ENCODE measurements at regions not wholly inside any gene's neighbourhood (a gene's known extent, or its start where the extent isn't known, plus 50 kb on each side); places are given as distances from the start of the nearest gene placed in this dataset.

GRCh38 chr7:42461537-42461936, 224.5 kb upstream of the GLI3 start:
- Mint-ChIP-seq H3K27me3 (no peaks in the 10 kb centered on the region), H3K4me1 (no peaks in the 10 kb centered on the region), H3K27ac (no peak overlapping the region), H3K36me3 (ENCODE audit: low read depth) (no peaks in the 10 kb centered on the region), H3K9me3 (peaks cover 2% of the 10 kb centered on the region), H3K4me3 (no peak overlapping the region)
- ChIA-PET CTCF (no interaction called here), POLR2A (no interaction called here)
- ATAC-seq (ENCODE audit: low read depth) = no peak
- intact Hi-C loops (cut with micrococcal nuclease) = no loop called here
- TF ChIP-seq CTCF (IDR thresholded peaks at IDR 0.05) = no peak
- DNase-seq = no peak

DNA sequence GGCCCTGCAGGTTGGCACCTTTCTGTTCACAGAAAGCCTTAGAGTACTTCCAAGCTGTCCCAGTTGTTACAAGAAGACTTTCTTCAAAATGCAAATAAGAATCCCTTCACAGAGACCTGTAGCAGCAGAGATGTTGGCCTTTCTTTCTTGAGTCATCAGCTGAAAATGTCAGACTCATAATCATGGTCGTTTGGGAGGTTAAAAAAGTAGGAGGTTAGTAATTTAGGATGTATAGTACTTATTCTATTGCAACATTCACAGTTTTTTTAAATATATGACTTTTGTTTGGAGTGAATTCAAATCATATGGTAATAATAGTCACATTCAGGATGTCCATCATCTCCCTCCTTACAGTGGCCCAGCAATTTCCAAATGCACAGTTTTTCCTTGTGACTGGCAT, 223.9 kb upstream of the GLI3 start:
- no peak for TF ChIP-seq CTCF (IDR thresholded peaks at IDR 0.05)
- ChIA-PET POLR2A (no interaction called here), CTCF (no interaction called here)
- H3K9me3 Mint-ChIP-seq = peaks cover 2% of the 10 kb centered on the region
- H3K4me3 Mint-ChIP-seq = no peak overlapping the region
- ATAC-seq (ENCODE audit: low read depth) = no peak
- H3K27ac Mint-ChIP-seq = no peak overlapping the region
- intact Hi-C loops (cut with micrococcal nuclease) = no loop called here
- no peak for DNase-seq
- H3K27me3 Mint-ChIP-seq = peaks cover under 1% of the 10 kb centered on the region
- no peaks in the 10 kb centered on the region for H3K4me1 Mint-ChIP-seq
- H3K36me3 Mint-ChIP-seq (ENCODE audit: low read depth) = no peaks in the 10 kb centered on the region

- no peak overlapping the region for H3K27ac Mint-ChIP-seq
- no peak for TF ChIP-seq CTCF (IDR thresholded peaks at IDR 0.05)
- H3K4me3 Mint-ChIP-seq = no peak overlapping the region
- ChIA-PET POLR2A (no interaction called here), CTCF (no interaction called here)
- no peaks in the 10 kb centered on the region for H3K36me3 Mint-ChIP-seq (ENCODE audit: low read depth)
- DNase-seq = no peak
- no peak for ATAC-seq (ENCODE audit: low read depth)
- H3K9me3 Mint-ChIP-seq = peaks cover 2% of the 10 kb centered on the region
- intact Hi-C loops (cut with micrococcal nuclease) = no loop called here
- peaks cover 6% of the 10 kb centered on the region for H3K27me3 Mint-ChIP-seq
- H3K4me1 Mint-ChIP-seq = no peaks in the 10 kb centered on the region
These were observed 223.1 kb upstream of the GLI3 start for GRCh38 chr7:42460148-42460547.

- no peak for ATAC-seq (ENCODE audit: low read depth)
- Mint-ChIP-seq H3K27ac (no peak overlapping the region), H3K27me3 (peaks cover 12% of the 10 kb centered on the region), H3K4me1 (no peaks in the 10 kb centered on the region), H3K36me3 (ENCODE audit: low read depth) (no peaks in the 10 kb centered on the region), H3K9me3 (no peaks in the 10 kb centered on the region), H3K4me3 (no peak overlapping the region)
- ChIA-PET CTCF (no interaction called here), POLR2A (no interaction called here)
- intact Hi-C loops (cut with micrococcal nuclease) = no loop called here
- no peak for TF ChIP-seq CTCF (IDR thresholded peaks at IDR 0.05)
- DNase-seq = no peak
These were observed 220.7 kb upstream of the GLI3 start for GRCh38 chr7:42457663-42458062.

DNA sequence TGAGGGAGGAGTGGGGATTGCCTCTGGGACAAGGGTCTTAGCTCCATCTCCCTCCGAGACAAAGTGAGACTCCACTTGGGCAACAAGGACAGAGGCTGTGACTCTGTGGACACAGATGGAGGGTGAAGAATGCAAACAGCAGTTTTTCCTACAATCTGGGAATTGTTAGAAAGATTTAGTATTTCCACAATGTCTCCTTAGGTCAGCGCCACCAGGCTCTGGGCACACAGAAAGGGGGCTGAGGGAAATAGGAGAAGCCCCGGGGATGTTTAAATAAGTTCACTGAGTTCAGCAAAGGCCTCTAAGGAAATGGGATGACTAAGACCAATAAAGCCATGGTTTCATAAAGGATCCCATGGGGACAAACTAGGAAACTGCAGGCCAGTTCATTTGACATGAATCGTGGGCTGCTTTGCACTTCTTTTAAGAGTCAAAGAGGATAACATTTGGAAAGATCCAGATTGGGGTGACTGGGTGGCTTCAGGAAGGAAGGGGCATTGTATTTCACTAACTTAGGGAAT, 219.8 kb upstream of the GLI3 start:
- DNase-seq (no peak), ATAC-seq (ENCODE audit: low read depth) (no peak)
- ChIA-PET CTCF (no interaction called here), POLR2A (no interaction called here)
- H3K36me3 Mint-ChIP-seq (ENCODE audit: low read depth) = no peaks in the 10 kb centered on the region
- H3K4me1 Mint-ChIP-seq = no peaks in the 10 kb centered on the region
- peaks cover 12% of the 10 kb centered on the region for H3K27me3 Mint-ChIP-seq
- no peak for TF ChIP-seq CTCF (IDR thresholded peaks at IDR 0.05)
- H3K27ac Mint-ChIP-seq = no peak overlapping the region
- H3K4me3 Mint-ChIP-seq = no peak overlapping the region
- intact Hi-C loops (cut with micrococcal nuclease) = no loop called here
- H3K9me3 Mint-ChIP-seq = no peaks in the 10 kb centered on the region

Measured in activated B cell treated with CpG ODN at 0.5 μM for 24 hours (primary cell).